D341Med (cell line): ENCODE measurements at regions not wholly inside any gene's neighbourhood (a gene's known extent, or its start where the extent isn't known, plus 50 kb on each side); places are given as distances from the start of the nearest gene placed in this dataset.

ENCODE experiments used
- DNase-seq: peaks from one replicate; pipeline ENCODE4 v3.0.0; 2012; ENCODE audit warnings: low spot score

DNA sequence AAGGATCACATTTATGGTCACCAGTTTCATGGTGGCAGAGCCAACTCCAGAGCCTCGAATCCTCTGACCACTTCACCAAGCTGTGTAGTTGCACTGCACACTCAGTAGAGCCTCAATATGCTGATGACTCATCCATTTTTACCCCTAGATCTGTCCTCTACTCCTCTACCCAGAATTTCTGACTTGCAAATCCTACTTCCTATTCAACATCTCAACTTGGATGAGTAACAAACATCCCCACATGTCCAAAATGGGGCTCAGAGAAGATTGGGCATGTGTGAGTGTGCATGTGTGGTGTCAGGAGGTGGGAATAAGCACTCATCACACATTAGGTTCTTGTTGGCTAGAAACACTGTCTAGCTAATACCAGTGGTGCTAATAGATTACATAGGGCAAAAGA is 57.8 kb upstream of the IGFBP2 start:
- no peak for DNase-seq

DNA sequence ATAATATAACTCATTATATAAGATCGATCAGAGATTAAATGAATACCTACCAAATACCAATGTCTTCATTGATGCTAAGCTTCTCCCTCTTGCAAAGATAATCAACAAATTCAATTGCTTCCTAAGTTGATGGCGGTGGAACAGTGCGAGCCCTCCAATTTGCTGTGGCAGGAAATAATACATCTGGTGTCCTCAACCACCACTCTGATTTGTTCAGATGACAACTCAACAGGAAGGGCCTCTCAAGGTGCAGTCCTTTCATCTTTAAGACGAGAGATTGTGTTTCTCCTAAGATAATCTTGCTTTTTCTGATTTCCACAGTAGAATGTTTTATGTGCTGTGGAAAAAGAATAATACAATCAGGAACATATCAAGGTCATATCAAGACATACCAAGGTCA is 56.6 kb upstream of the IGFBP2 start:
- no peak for DNase-seq

DNA sequence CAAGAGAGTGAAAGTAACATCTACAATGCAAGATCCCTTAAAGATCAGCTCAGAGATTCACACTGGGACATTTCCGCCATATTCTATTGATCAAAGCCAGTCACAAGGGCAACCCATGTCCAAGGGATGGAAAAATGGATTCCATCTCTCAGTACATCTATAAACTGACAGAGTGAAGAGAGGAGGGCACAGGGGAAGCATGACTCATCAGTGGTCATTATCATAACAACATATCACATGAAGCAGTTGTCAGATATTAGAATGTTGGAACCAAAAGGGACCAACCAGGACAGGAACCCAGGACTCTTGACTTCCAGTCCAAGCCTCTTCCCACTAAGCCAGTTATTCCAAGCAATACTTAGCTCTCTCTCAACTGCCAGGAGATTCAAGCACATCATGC is 54.9 kb upstream of the IGFBP2 start:
- no peak for DNase-seq

DNA sequence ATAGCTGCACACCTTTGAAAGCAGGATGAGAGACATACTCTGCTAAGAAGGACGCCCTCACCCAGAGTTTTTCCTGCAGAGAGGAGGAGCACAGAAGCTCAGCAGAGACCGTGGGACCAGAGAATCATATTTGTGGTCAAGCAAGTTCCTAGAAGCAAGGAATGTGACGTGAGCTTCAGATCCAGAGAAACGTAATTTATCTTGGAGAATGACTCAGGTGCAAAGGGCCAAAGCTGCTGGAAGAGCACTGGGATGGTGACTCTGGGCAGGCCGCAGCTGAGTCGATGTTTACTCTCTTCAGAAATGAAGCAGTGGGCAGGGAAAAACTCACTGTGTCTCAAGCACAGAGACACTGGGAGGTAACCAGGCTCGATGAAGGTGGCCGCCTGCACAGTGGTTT is 50.1 kb upstream of the IGFBP2 start:
- no peak for DNase-seq
